CD4-positive, alpha-beta T cell treated with Interleukin-6 for 4 hours (primary cell): ENCODE measurements at regions not wholly inside any gene's neighbourhood (a gene's known extent, or its start where the extent isn't known, plus 50 kb on each side); places are given as distances from the start of the nearest gene placed in this dataset.

Experiments
- DNase-seq: peaks from one replicate; pipeline ENCODE4 v3.0.0-alpha.2; 2020; ENCODE audit warnings: mixed read lengths

DNA sequence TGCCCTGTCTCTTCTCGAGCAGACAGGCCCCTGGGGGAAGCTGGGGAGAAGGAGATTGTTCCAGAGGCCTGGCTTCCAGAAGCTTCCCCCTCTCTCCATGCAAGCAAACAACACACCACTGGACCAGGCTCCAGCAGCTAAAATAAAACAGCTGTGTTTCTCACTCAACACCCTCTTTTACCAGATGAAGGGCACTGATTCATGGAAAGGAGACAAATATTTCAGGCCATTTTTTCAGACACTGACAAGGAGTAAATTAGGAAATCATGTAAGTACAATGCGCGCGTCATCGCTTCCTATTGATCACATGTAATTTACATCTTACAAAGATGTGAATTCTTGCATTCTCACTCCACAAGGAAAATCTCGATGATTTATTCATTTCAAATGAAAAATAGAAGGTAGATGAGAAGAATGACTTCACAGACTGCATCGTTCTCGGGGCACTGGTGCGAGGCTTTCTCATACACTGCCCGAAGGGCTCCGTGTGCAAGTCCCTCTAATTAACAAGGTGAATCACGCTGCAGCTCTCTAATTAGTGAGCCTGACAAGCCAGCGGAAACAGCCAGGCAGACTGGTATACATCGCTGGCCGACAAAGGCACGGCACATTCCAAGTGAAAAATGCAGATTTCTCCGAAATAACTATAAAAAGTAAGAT is 153.6 kb downstream of the KCTD15 start:
- DNase-seq, result no peak

DNA sequence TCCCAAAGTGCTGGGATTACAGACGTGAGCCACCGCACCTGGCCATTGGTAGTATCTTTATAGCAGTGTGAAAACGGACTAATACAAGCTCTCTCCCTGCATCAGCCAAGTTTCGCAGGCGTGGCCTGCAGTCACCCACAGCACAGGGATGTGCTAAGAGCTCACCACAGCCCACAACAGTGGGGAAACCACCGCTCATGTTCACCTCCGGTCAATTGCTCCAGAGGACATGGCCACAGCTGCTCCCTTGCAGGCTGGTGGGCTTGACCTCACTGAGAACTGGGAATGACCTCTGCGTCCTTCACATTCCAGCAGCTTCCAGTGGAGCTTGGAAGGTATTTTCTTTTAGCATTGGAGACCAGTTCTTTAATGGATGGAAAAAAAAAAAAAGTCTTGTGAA is 156.4 kb downstream of the KCTD15 start:
- no peak for DNase-seq

DNA sequence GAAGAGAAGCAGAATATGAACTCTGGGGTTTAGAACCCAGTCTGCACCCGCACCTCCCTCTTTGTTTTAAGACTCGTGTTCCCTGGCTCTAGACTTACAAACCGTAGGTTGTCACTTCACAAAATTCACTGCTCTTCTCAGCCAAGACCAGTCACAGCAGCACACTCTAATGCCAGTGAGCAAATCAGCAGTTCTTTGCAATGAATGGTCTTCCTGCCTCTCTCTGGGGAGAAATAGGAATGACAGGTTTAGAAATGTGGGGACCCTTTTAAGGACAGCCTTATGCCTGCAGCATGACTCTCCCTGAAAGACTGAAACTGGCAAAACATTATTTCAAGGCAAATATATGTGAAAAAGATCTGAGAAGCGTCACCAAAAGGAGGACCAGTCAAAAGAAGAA is 156.9 kb downstream of the KCTD15 start:
- no peak for DNase-seq

- no peak for DNase-seq
These were observed 158.0 kb downstream of the KCTD15 start for GRCh38 chr19:33954686-33955085.

DNA sequence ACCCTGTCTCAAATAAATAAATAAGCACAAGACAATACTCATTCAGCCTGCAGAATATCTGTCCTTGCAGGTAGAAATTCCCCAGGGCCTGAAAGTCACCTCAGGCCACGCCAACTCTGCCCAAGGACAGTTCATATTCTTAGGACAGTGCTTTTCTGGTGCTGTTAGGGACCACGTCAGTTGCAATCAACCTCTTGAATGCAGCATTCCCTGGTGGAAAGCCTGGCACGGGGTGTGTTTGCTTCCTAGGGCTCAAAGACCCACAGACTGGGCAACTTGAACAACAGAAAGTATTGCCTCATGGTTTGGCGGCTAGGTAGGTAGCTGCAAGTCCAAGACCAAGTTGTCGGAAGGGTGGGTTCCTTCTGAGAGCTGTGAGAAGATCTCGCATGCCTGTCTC is 160.3 kb downstream of the KCTD15 start:
- DNase-seq, result no peak

DNA sequence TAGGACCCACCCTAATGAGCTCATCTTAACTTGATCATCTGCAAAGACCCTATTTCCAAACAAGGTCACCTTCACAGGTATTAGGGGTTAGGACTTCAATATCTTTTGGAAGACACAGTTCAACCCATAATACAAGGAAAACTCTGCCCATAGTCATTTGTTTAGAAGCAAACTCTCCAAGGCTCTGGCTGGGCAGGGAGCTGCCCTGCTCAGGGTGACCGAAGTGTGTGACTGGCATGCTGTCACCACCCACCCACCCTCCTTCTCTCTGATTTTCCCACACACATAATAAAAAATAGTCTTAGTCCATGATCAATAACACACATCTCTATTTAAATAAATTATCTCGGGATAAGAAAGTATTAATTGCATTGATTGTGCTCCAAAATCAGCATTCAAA is 161.1 kb downstream of the KCTD15 start:
- DNase-seq, result no peak

DNA sequence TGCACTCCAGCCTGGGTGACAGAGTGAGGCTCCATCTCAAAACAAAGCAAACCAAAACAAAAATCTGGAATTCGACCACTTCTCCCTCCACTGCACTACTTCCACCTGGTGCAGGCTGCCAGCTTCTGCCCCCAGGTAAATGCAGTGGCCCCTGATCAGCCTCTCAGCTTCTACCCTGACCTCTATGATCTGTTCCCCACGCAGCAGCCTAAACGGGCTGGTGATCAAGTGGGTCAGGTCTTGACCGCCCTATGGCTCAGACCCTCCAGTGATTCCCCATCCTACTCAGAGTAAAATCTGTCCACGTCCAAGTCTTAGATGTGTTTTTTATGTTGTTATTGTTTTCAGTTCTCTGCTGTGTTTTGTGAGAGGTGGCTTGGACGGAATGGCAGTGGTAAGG is 163.9 kb downstream of the KCTD15 start:
- DNase-seq, result no peak

- no peak for DNase-seq
These were observed 165.5 kb downstream of the KCTD15 start for GRCh38 chr19:33962161-33962560.

DNA sequence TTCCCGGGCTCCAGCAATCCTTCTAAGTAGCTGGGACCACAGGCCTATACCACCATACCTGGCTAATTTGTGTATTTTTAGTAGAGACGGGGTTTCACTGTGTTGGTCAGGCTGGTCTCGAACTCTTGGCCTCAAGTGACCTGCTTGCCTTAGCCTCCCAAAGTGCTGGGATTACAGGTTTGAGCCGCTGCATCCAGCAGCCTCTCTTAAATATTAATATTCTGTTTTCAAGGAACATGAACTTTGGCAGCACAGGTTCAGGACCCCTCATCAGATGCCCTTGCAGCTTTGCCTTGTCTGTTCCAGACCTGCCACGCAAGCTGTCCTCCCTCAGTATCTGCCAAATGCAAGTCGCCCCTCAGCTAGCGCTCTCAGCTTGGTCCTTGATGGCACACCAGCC is 166.8 kb downstream of the KCTD15 start:
- DNase-seq, result no peak

DNA sequence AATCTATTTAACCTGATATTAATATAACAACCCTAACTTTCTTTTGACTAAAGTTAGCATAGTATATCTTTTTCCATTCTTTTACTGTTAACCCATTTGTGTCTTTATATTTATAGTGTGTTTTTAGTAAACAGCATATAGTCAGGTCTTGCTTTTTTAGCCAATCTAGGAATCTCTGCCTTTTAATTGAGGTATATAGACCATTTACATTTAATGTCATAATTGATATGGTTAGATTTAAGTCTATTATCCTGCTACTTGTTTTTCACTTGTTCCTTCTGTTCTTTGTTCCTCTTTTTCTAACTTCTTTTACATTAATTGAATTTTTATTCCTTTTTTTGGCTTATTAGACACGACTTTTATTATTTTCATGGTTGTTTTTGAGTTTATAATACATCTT is 174.4 kb downstream of the KCTD15 start:
- DNase-seq, result no peak

GRCh38 chr19:33977756-33978685 is 181.4 kb downstream of the KCTD15 start:
- no peak for DNase-seq

- no peak for DNase-seq
These were observed 186.0 kb downstream of the KCTD15 start for GRCh38 chr19:33982706-33983105.

- no peak for DNase-seq
These were observed 183.7 kb upstream of the LSM14A start for GRCh38 chr19:33988601-33989000.

GRCh38 chr19:33997690-33998089 is 174.6 kb upstream of the LSM14A start:
- DNase-seq, result no peak

DNA sequence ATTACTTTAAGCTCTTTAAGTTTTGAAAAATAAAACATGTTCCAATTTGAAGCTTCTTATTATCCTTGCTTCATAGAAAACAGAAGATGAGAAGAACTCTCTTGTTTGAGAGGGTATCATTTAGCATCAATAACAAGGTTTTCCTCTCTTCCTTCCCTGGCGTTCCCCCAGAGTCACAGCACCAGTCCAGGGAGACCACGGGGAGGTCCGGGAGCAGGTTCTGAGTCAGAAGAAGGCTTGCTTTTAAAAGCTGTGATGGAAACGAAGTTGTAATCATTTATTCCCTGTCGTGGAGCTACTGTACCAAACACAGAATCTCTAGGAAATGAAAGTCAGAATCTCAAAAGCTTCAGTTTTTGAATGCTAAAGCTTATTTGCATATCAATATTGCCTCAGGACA is 174.0 kb upstream of the LSM14A start:
- DNase-seq, result no peak

- DNase-seq, result no peak
These were observed 173.5 kb upstream of the LSM14A start for GRCh38 chr19:33998739-33999345.

- DNase-seq, result no peak
These were observed 155.3 kb upstream of the LSM14A start for GRCh38 chr19:34017024-34017423.

- DNase-seq, result no peak
These were observed 154.7 kb upstream of the LSM14A start for GRCh38 chr19:34017601-34018000.

DNA sequence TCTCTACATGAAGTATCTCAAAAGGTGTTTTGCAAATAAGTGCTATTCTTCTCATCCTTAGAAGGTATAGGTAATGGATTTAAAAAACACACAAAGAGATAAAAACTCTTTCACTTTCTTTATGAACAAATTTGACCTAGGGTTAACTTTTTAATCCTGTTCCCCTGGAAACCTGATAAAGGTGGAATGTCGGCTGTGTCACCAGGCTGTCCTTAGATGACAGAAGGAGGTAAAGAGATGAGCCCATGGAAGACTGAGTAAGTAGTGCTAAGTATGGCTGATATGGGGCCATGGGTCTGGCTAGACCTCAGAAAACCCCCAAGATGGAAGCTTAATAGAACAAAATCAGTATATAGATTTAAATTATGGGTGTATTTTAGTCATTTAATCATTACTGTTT is 153.8 kb upstream of the LSM14A start:
- no peak for DNase-seq

DNA sequence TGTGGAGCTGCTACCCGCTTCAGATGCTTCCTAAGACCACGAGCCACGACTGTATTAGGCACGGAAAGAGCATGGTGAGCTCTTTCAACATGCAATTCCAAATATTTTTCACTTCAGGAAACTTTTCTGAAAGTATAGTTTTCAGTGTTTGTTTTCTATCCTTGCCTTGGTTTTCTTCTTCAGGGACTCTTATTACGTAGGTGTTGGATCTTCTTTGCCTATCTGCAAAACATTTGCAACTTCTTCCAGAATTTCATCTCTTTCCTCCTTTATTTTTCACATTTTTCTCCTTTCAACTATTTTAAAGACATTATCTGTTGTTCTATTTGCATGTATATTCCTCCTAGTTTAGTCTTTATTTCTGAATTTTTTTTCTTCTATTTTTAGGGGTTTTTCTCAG is 148.9 kb upstream of the LSM14A start:
- no peak for DNase-seq

- DNase-seq, result no peak
These were observed 138.4 kb upstream of the LSM14A start for GRCh38 chr19:34033880-34034279.

GRCh38 chr19:34034318-34034846 is 137.9 kb upstream of the LSM14A start:
- no peak for DNase-seq

DNA sequence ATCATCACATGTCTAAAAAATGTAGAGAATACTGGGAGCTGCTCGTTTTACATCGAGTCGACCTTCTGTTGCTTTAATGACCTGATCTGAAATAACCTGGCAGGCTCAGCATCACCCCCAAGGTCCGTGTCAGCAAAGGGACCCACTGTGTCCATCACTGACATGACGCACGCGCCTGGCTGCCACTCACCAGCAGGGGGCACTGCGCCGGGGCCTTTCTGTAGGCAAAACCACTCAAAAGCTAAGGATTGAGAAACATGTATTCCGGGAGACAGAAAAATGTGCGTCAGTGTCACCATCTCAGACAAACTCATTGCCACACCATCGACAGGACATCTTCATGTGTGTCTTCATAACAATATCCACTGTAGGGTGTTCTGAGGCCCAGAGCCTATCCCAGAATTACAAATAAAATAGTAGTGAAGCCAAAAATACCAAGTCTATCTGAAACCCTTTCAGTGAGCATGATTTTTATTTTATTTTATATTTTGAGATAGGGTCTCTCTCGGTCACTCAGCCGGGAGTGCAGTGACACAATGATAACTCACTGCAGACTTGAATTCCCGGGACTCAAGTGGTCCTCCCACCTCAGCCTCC is 130.3 kb upstream of the LSM14A start:
- DNase-seq, result peak; percentile 78
